Fibroblast of the conjunctiva (primary cell): ENCODE measurements at regions not wholly inside any gene's neighbourhood (a gene's known extent, or its start where the extent isn't known, plus 50 kb on each side); places are given as distances from the start of the nearest gene placed in this dataset.
"Not testable (repeated sequence)": the region's sequence is repeated elsewhere in the genome, so short reads cannot be mapped to it uniquely, and the experiment has no call there.

Source experiments
- DNase-seq: peaks from one replicate; pipeline ENCODE4 v3.0.0-alpha.2; 2010; ENCODE audit warnings: low read depth

GRCh38 chr7:93830141-93830925 lies 60.2 kb downstream of the TFPI2 start:
- DNase-seq = no peak

GRCh38 chr7:93828260-93828659 lies 62.3 kb downstream of the TFPI2 start:
- DNase-seq = no peak

- no peak for DNase-seq
Observed at GRCh38 chr7:93823621-93824020, 66.9 kb downstream of the TFPI2 start.

- DNase-seq = no peak
Observed at GRCh38 chr7:93821463-93821862, 69.1 kb downstream of the TFPI2 start.

- DNase-seq = no peak
Observed at GRCh38 chr7:93819699-93820098, 70.9 kb downstream of the TFPI2 start.

- DNase-seq = no peak
Observed at GRCh38 chr7:93817526-93817925, 73.0 kb downstream of the TFPI2 start.

- no peak for DNase-seq
Observed at GRCh38 chr7:93817004-93817403, 73.5 kb downstream of the TFPI2 start.

- no peak for DNase-seq
Observed at GRCh38 chr7:93813514-93813913, 77.0 kb downstream of the TFPI2 start.

- DNase-seq = no peak
Observed at GRCh38 chr7:93812061-93812460, 78.5 kb downstream of the TFPI2 start.

GRCh38 chr7:93811198-93811597 lies 79.4 kb downstream of the TFPI2 start:
- no peak for DNase-seq

GRCh38 chr7:93810561-93810960 lies 80.0 kb downstream of the TFPI2 start:
- DNase-seq = no peak

- DNase-seq = no peak
Observed at GRCh38 chr7:93804726-93805125, 85.8 kb downstream of the TFPI2 start.

- no peak for DNase-seq
Observed at GRCh38 chr7:93799750-93800357, 90.7 kb downstream of the TFPI2 start.

GRCh38 chr7:93793084-93793697 lies 97.4 kb downstream of the TFPI2 start:
- not testable (repeated sequence) for DNase-seq

GRCh38 chr7:93779115-93779514 lies 111.4 kb downstream of the TFPI2 start:
- DNase-seq = no peak

GRCh38 chr7:93778384-93778783 lies 112.2 kb downstream of the TFPI2 start:
- DNase-seq = no peak

- no peak for DNase-seq
Observed at GRCh38 chr7:93773446-93773845, 117.1 kb downstream of the TFPI2 start.

GRCh38 chr7:93765475-93765874 lies 125.1 kb downstream of the TFPI2 start:
- no peak for DNase-seq

GRCh38 chr7:93758631-93759030 lies 131.9 kb downstream of the TFPI2 start:
- DNase-seq = no peak

- no peak for DNase-seq
Observed at GRCh38 chr7:93757426-93757825, 133.1 kb downstream of the TFPI2 start.

GRCh38 chr7:93756890-93757289 lies 133.7 kb downstream of the TFPI2 start:
- no peak for DNase-seq

- no peak for DNase-seq
Observed at GRCh38 chr7:93751421-93751820, 139.1 kb downstream of the TFPI2 start.

GRCh38 chr7:93750986-93751385 lies 139.6 kb downstream of the TFPI2 start:
- DNase-seq = no peak
